NCI-H1417 treated with DMSO at 0.1 percent for 48 hours (cell line): ENCODE measurements at regions not wholly inside any gene's neighbourhood (a gene's known extent, or its start where the extent isn't known, plus 50 kb on each side); places are given as distances from the start of the nearest gene placed in this dataset.

Experiments
- DNase-seq: peaks from one replicate; lab custom pipeline; 2025; lab: John Stamatoyannopoulos, UW

GRCh38 chr2:240322231-240322955 lies 113.1 kb upstream of the GPC1 start:
- DNase-seq = no peak

- DNase-seq = no peak
Measured at GRCh38 chr2:240322991-240323390, 112.5 kb upstream of the GPC1 start.

- DNase-seq = no peak
Measured at GRCh38 chr2:240323601-240324291, 111.7 kb upstream of the GPC1 start.

- DNase-seq = no peak
Measured at GRCh38 chr2:240324312-240325015, 111.0 kb upstream of the GPC1 start.

- DNase-seq = no peak
Measured at GRCh38 chr2:240325016-240326007, 110.2 kb upstream of the GPC1 start.

- no peak for DNase-seq
Measured at GRCh38 chr2:240326246-240326645, 109.2 kb upstream of the GPC1 start.

GRCh38 chr2:240326886-240327285 lies 108.6 kb upstream of the GPC1 start:
- DNase-seq = no peak

GRCh38 chr2:240327566-240327965 lies 107.9 kb upstream of the GPC1 start:
- no peak for DNase-seq

GRCh38 chr2:240328526-240328925 lies 106.9 kb upstream of the GPC1 start:
- no peak for DNase-seq

GRCh38 chr2:240329116-240329665 lies 106.3 kb upstream of the GPC1 start:
- no peak for DNase-seq

- DNase-seq = no peak
Measured at GRCh38 chr2:240329778-240330177, 105.7 kb upstream of the GPC1 start.

- DNase-seq = no peak
Measured at GRCh38 chr2:240333985-240334384, 101.5 kb upstream of the GPC1 start.

GRCh38 chr2:240335061-240335460 lies 100.4 kb upstream of the GPC1 start:
- DNase-seq = no peak

GRCh38 chr2:240336820-240337427 lies 98.5 kb upstream of the GPC1 start:
- no peak for DNase-seq

GRCh38 chr2:240338274-240338673 lies 97.2 kb upstream of the GPC1 start:
- no peak for DNase-seq

- DNase-seq = no peak
Measured at GRCh38 chr2:240339411-240340360, 95.8 kb upstream of the GPC1 start.

- DNase-seq = no peak
Measured at GRCh38 chr2:240340361-240340761, 95.1 kb upstream of the GPC1 start.

- no peak for DNase-seq
Measured at GRCh38 chr2:240341064-240341463, 94.4 kb upstream of the GPC1 start.

- no peak for DNase-seq
Measured at GRCh38 chr2:240343548-240343947, 91.9 kb upstream of the GPC1 start.

GRCh38 chr2:240344904-240345303 lies 90.6 kb upstream of the GPC1 start:
- DNase-seq = no peak
